HG02623 (cell line): ENCODE measurements at regions not wholly inside any gene's neighbourhood (a gene's known extent, or its start where the extent isn't known, plus 50 kb on each side); places are given as distances from the start of the nearest gene placed in this dataset.
"Not testable (repeated sequence)": the region's sequence is repeated elsewhere in the genome, so short reads cannot be mapped to it uniquely, and the experiment has no call there.

Experiments used
- ATAC-seq: cut with Tn5 transposase; IDR thresholded peaks from one replicate; pipeline ENCODE4 v1.9.1; 2021; ENCODE audit warnings: moderate library complexity; ENCODE audit not compliant: unreplicated experiment

GRCh38 chr1:37310064-37310463 is 164.3 kb upstream of the ZC3H12A start:
- no peak for ATAC-seq

GRCh38 chr1:37315371-37315846 is 159.0 kb upstream of the ZC3H12A start:
- no peak for ATAC-seq

- ATAC-seq: no peak
Observed at GRCh38 chr1:37317870-37318467, 156.4 kb upstream of the ZC3H12A start.

- no peak for ATAC-seq
Observed at GRCh38 chr1:37318490-37318889, 155.9 kb upstream of the ZC3H12A start.

GRCh38 chr1:37319284-37319683 is 155.1 kb upstream of the ZC3H12A start:
- ATAC-seq: no peak

- no peak for ATAC-seq
Observed at GRCh38 chr1:37323486-37324377, 150.6 kb upstream of the ZC3H12A start.

GRCh38 chr1:37325010-37325409 is 149.4 kb upstream of the ZC3H12A start:
- no peak for ATAC-seq

- ATAC-seq: no peak
Observed at GRCh38 chr1:37325509-37326437, 148.6 kb upstream of the ZC3H12A start.

GRCh38 chr1:37332126-37332525 is 142.3 kb upstream of the ZC3H12A start:
- ATAC-seq: no peak

GRCh38 chr1:37338658-37339057 is 135.7 kb upstream of the ZC3H12A start:
- no peak for ATAC-seq

GRCh38 chr1:37342736-37343135 is 131.6 kb upstream of the ZC3H12A start:
- no peak for ATAC-seq

GRCh38 chr1:37347104-37347649 is 127.2 kb upstream of the ZC3H12A start:
- no peak for ATAC-seq

- ATAC-seq: no peak
Observed at GRCh38 chr1:37353871-37354270, 120.5 kb upstream of the ZC3H12A start.

- ATAC-seq: no peak
Observed at GRCh38 chr1:37354876-37355650, 119.3 kb upstream of the ZC3H12A start.

- no peak for ATAC-seq
Observed at GRCh38 chr1:37358992-37359391, 115.4 kb upstream of the ZC3H12A start.

GRCh38 chr1:37360011-37360410 is 114.4 kb upstream of the ZC3H12A start:
- ATAC-seq: no peak

GRCh38 chr1:37362594-37363385 is 111.6 kb upstream of the ZC3H12A start:
- no peak for ATAC-seq

- no peak for ATAC-seq
Observed at GRCh38 chr1:37363535-37363934, 110.8 kb upstream of the ZC3H12A start.

- not testable (repeated sequence) for ATAC-seq
Observed at GRCh38 chr1:37368665-37369315, 105.6 kb upstream of the ZC3H12A start.
